Neural progenitor cell (in vitro differentiated cells): ENCODE measurements at regions not wholly inside any gene's neighbourhood (a gene's known extent, or its start where the extent isn't known, plus 50 kb on each side); places are given as distances from the start of the nearest gene placed in this dataset.

Source experiments
- EZH2 ChIP-seq: fragments of 200-600 bp; sonication (generic); IDR thresholded peaks from 2 replicates; pipeline ENCODE4 v1.6.1; 2017; ENCODE audit warnings: antibody characterized with exemption, mild to moderate bottlenecking, moderate library complexity
- EZH2phosphoT487 ChIP-seq: fragments of 200-600 bp; sonication (generic); IDR thresholded peaks from 2 replicates; pipeline ENCODE4 v1.6.1; 2017; ENCODE audit warnings: antibody characterized with exemption

GRCh38 chr9:100913257-100913656 lies 115.3 kb upstream of the PLPPR1 start:
- no peak for TF ChIP-seq EZH2phosphoT487
- no peak for TF ChIP-seq EZH2
